HCT116 (cell line): ENCODE measurements at regions not wholly inside any gene's neighbourhood (a gene's known extent, or its start where the extent isn't known, plus 50 kb on each side); places are given as distances from the start of the nearest gene placed in this dataset.

Source experiments
- ATAC-seq: fragments of 200-7000 bp; cut with Tn5 transposase; 2 replicates; pipeline ENCODE4 v1.9.1; 2020; ENCODE audit warnings: mild to moderate bottlenecking, moderate library complexity
- BruUV-seq: library from RNA; stranded (reverse); fragments of 400-500 nt; replicated peaks from 2 replicates; lab custom pipeline; 2021; lab: Mats Ljungman, UMichigan
- CTCF ChIA-PET: fragments of 300-600 bp; sonication (Branson Sonifier 250); formaldehyde crosslinking; loops from one replicate; lab custom pipeline; 2021; ENCODE audit warnings: antibody characterized with exemption; lab: Charles Lee
- POLR2A ChIA-PET: fragments of 300-600, 350-600 bp; sonication (Branson Sonifier 250); formaldehyde crosslinking; loops from one replicate; lab custom pipeline; 2021; ENCODE audit warnings: antibody characterized with exemption; lab: Charles Lee
- RAD21 ChIA-PET, 2 experiments: fragments of 300-600 bp; sonication (Branson Sonifier 250); formaldehyde crosslinking; loops; one replicate each; lab custom pipeline; 2023; ENCODE audit warnings: low total read pairs in 2 of 2; ENCODE audit not compliant: uncharacterized antibody in 2 of 2, unreplicated experiment in 2 of 2, low non-redundant PET in 1 of 2; lab: Charles Lee
- DNase-seq: peaks from one replicate; pipeline ENCODE4 v3.0.0-alpha.2; 2010; ENCODE audit warnings: low read depth, low spot score
- H2AFZ ChIP-seq: fragments of 200-600 bp; shearing (Covaris generic), sonication (generic); 2 replicates; pipeline ENCODE4 v1.6.1; 2017; ENCODE audit warnings: low read depth, mixed run types, mixed read lengths, antibody characterized with exemption, low read length; ENCODE audit not compliant: poor library complexity, severe bottlenecking
- H3K27ac ChIP-seq: 2 replicates; pipeline ENCODE4 v1.5.1; 2012; ENCODE audit warnings: low read depth, low read length
- H3K27me3 ChIP-seq: fragments of 200-600 bp; sonication (generic); 2 replicates; pipeline ENCODE4 v1.6.1; 2016; ENCODE audit warnings: mixed run types, low read length, mixed read lengths; ENCODE audit not compliant: insufficient read depth
- H3K36me3 ChIP-seq, 2 experiments: fragments of 200-500 bp in 1 of 2; fragments of 200-600 bp in 1 of 2; sonication (Bioruptor generic) in 1 of 2; sonication (generic) in 1 of 2; 2 replicates each; pipeline versions ENCODE4 v1.5.1 to v1.6.1; 2014 to 2016; ENCODE audit warnings: low read length in 2 of 2, inconsistent platforms in 1 of 2, mixed read lengths in 1 of 2, mixed run types in 1 of 2; ENCODE audit not compliant: insufficient read depth in 2 of 2, control insufficient read depth in 1 of 2
- H3K4me1 ChIP-seq, 2 experiments: fragments of 200-600 bp in 1 of 2; sonication (generic) in 1 of 2; 2 replicates each; pipeline versions ENCODE4 v1.5.1 to v1.6.1; 2012 to 2017; ENCODE audit warnings: low read length in 2 of 2, inconsistent platforms in 1 of 2, mild to moderate bottlenecking in 1 of 2, mixed read lengths in 1 of 2, mixed run types in 1 of 2, moderate library complexity in 1 of 2; ENCODE audit not compliant: insufficient read depth in 2 of 2, control insufficient read depth in 1 of 2
- H3K4me2 ChIP-seq: fragments of 200-600 bp; sonication (generic); 2 replicates; pipeline ENCODE4 v1.6.1; 2017; ENCODE audit warnings: mixed run types, low read length, mixed read lengths
- H3K4me3 ChIP-seq, 2 experiments: fragments of 200-600 bp in 1 of 2; sonication (generic) in 1 of 2; replicated peaks in 1 of 2; 2 replicates each; pipeline ENCODE4 v1.5.1; 2011 to 2016; ENCODE audit warnings: low read length in 2 of 2, control low read depth in 1 of 2, low read depth in 1 of 2, mild to moderate bottlenecking in 1 of 2, mixed read lengths in 1 of 2, mixed run types in 1 of 2
- H3K79me2 ChIP-seq: fragments of 200-600 bp; sonication (generic); 2 replicates; pipeline ENCODE4 v1.6.1; 2017; ENCODE audit warnings: mild to moderate bottlenecking, mixed run types, low read length, moderate library complexity, mixed read lengths; ENCODE audit not compliant: insufficient read depth
- H3K9ac ChIP-seq: fragments of 200-600 bp; sonication (generic); 2 replicates; pipeline ENCODE4 v1.6.1; 2016; ENCODE audit warnings: low read length, mixed read lengths
- H3K9me2 ChIP-seq: fragments of 200-600 bp; sonication (generic), shearing (Covaris generic); 2 replicates; pipeline ENCODE4 v1.6.1; 2017; ENCODE audit warnings: mixed run types, mild to moderate bottlenecking, moderate library complexity; ENCODE audit not compliant: insufficient read depth
- H3K9me3 ChIP-seq, 2 experiments: fragments of 200-500 bp in 1 of 2; fragments of 200-600 bp in 1 of 2; sonication (Bioruptor generic) in 1 of 2; sonication (generic) in 1 of 2; 2 replicates each; pipeline ENCODE4 v1.6.1; 2014 to 2017; ENCODE audit warnings: low read length in 2 of 2, mixed read lengths in 2 of 2, inconsistent platforms in 1 of 2, low read depth in 1 of 2, mild to moderate bottlenecking in 1 of 2, mixed run types in 1 of 2, moderate library complexity in 1 of 2; ENCODE audit not compliant: control insufficient read depth in 1 of 2, insufficient read depth in 1 of 2
- H4K20me1 ChIP-seq: fragments of 200-600 bp; sonication (generic), shearing (Covaris generic); 2 replicates; pipeline ENCODE4 v1.6.1; 2017; ENCODE audit warnings: mixed run types, mild to moderate bottlenecking, moderate library complexity; ENCODE audit not compliant: insufficient read depth
- CEBPB ChIP-seq: IDR thresholded peaks from 2 replicates; pipeline ENCODE4 v1.6.1; 2012; ENCODE audit warnings: low read depth
- ELF1 ChIP-seq: IDR thresholded peaks from 2 replicates; pipeline ENCODE4 v1.6.1; 2012; ENCODE audit warnings: low read depth, borderline replicate concordance
- EZH2 ChIP-seq: fragments of 200-600 bp; sonication (generic); IDR thresholded peaks from 2 replicates; pipeline ENCODE4 v1.6.1; 2017; ENCODE audit warnings: antibody characterized with exemption, mixed run types
- EZH2phosphoT487 ChIP-seq: fragments of 200-600 bp; IDR thresholded peaks from 2 replicates; pipeline ENCODE4 v1.6.1; 2018; ENCODE audit warnings: antibody characterized with exemption, borderline replicate concordance
- FOSL1 ChIP-seq: IDR thresholded peaks from 2 replicates; pipeline ENCODE4 v1.6.1; 2012; ENCODE audit warnings: low read depth
- JUND ChIP-seq: IDR thresholded peaks from 2 replicates; pipeline ENCODE4 v1.6.1; 2012
- MAX ChIP-seq: IDR thresholded peaks from 2 replicates; pipeline ENCODE4 v1.6.1; 2012
- POLR2AphosphoS5 ChIP-seq: IDR thresholded peaks from 2 replicates; pipeline ENCODE4 v1.6.1; 2011; ENCODE audit warnings: mild to moderate bottlenecking, low read depth, low read length, moderate library complexity
- RAD21 ChIP-seq: IDR thresholded peaks from 2 replicates; pipeline ENCODE4 v1.6.1; 2012; ENCODE audit warnings: low read depth, mild to moderate bottlenecking
- SRF ChIP-seq: IDR thresholded peaks from 2 replicates; pipeline ENCODE4 v1.6.1; 2012; ENCODE audit warnings: low read depth
- TCF7L2 ChIP-seq: IDR thresholded peaks from 2 replicates; pipeline ENCODE4 v1.7.0; 2011; ENCODE audit warnings: borderline replicate concordance, inconsistent platforms; ENCODE audit not compliant: insufficient read depth, insufficient read length; ENCODE audit errors: extremely low read depth
- YY1 ChIP-seq: IDR thresholded peaks from 2 replicates; pipeline ENCODE4 v1.6.1; 2011; ENCODE audit warnings: low read length, low read depth, moderate library complexity, mild to moderate bottlenecking; ENCODE audit not compliant: insufficient replicate concordance; ENCODE audit errors: extremely low read depth
- ZFX ChIP-seq: fragments of 450-650 bp; IDR thresholded peaks from 2 replicates; pipeline ENCODE4 v1.6.1; 2017
- intact Hi-C: fragments of 100-400 bp; cut with micrococcal nuclease; formaldehyde crosslinking; loops from 2 replicates; pipeline ENCODE4 v1.10.0; 2022
- TF ChIP-seq, protein P1 (sequence below), 3 experiments: fragments of 200-600 bp in 1 of 3; sonication (generic) in 1 of 3; IDR thresholded peaks in 2 of 3; conservative IDR thresholded peaks in 1 of 3; 2 replicates each; pipeline ENCODE4 v1.5.1; 2012 to 2017; ENCODE audit warnings: low read depth in 2 of 3, low read length in 2 of 3, antibody characterized with exemption in 1 of 3, borderline replicate concordance in 1 of 3, control low read depth in 1 of 3, mild to moderate bottlenecking in 1 of 3, mixed read lengths in 1 of 3, mixed run types in 1 of 3, moderate library complexity in 1 of 3; ENCODE audit not compliant: insufficient read depth in 1 of 3
- TF ChIP-seq, protein P2 (sequence below): IDR thresholded peaks from 2 replicates; pipeline ENCODE4 v1.6.1; 2012; ENCODE audit warnings: low read depth
- TF ChIP-seq, protein P3 (sequence below): IDR thresholded peaks from 2 replicates; pipeline ENCODE4 v1.6.1; 2012

DNA sequence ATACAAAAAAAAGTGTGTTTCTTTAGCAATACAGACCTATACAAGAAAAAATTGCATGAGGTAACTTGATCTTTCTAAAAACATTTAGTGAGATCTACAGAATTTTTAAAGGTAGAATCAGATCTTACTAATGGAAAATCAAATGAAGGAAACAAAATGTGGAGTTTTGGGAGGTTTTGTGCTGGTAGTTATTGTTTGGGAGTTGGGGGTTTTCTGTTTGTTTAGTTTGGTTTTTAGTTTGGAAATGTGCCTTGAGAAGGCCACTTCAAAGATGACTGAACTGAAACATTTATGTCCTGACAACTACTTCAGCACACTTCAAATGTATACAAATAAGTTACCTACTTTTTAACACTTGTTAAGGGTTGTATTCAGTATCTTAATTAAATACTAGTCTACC, 280.1 kb downstream of the NR2F1-AS1 start:
- H2AFZ ChIP-seq = peak overlapping the region; percentile 36
- no peaks in the 10 kb centered on the region for H3K9me2 ChIP-seq
- no peaks in the 10 kb centered on the region for H4K20me1 ChIP-seq
- no peaks in the 10 kb centered on the region for H3K36me3 ChIP-seq
- H3K79me2 ChIP-seq = no peaks in the 10 kb centered on the region
- POLR2A ChIA-PET = no interaction called here
- H3K9me3 ChIP-seq = no peaks in the 10 kb centered on the region
- no TSS peak for BruUV-seq
- H3K27ac ChIP-seq = peak overlapping the region; percentile 70; the same call in 1 of the 2 replicates
- DNase-seq (no peak), ATAC-seq (no peak)
- no peak overlapping the region for H3K4me2 ChIP-seq
- intact Hi-C loops = loop anchor here (5.0 kb wide), 1 partner anchor 51 kb away; no protein-coding TSS in a partner anchor
- CTCF ChIA-PET = no interaction called here
- H3K4me1 ChIP-seq = peaks cover 0 to 26% of the 10 kb centered on the region in 2 experiments; a peak in 1 of 4 replicates
- no peaks in the 10 kb centered on the region for H3K27me3 ChIP-seq
- no peak overlapping the region for H3K4me3 ChIP-seq
- no peak overlapping the region for H3K9ac ChIP-seq
- RAD21 ChIA-PET = no interaction called here
- TF ChIP-seq TCF7L2 = no peak
- no peak for TF ChIP-seq MAX
- TF ChIP-seq, protein P1, sequence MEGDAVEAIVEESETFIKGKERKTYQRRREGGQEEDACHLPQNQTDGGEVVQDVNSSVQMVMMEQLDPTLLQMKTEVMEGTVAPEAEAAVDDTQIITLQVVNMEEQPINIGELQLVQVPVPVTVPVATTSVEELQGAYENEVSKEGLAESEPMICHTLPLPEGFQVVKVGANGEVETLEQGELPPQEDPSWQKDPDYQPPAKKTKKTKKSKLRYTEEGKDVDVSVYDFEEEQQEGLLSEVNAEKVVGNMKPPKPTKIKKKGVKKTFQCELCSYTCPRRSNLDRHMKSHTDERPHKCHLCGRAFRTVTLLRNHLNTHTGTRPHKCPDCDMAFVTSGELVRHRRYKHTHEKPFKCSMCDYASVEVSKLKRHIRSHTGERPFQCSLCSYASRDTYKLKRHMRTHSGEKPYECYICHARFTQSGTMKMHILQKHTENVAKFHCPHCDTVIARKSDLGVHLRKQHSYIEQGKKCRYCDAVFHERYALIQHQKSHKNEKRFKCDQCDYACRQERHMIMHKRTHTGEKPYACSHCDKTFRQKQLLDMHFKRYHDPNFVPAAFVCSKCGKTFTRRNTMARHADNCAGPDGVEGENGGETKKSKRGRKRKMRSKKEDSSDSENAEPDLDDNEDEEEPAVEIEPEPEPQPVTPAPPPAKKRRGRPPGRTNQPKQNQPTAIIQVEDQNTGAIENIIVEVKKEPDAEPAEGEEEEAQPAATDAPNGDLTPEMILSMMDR (IDR thresholded peaks at IDR 0.05 in 2 of 3, conservative IDR thresholded peaks at IDR 0.05 in 1 of 3; ENCODE audit: borderline replicate concordance in 1 of 3, insufficient read depth in 1 of 3, low read depth in 2 of 3, low read length in 2 of 3) = no peak
- TF ChIP-seq, protein P2, sequence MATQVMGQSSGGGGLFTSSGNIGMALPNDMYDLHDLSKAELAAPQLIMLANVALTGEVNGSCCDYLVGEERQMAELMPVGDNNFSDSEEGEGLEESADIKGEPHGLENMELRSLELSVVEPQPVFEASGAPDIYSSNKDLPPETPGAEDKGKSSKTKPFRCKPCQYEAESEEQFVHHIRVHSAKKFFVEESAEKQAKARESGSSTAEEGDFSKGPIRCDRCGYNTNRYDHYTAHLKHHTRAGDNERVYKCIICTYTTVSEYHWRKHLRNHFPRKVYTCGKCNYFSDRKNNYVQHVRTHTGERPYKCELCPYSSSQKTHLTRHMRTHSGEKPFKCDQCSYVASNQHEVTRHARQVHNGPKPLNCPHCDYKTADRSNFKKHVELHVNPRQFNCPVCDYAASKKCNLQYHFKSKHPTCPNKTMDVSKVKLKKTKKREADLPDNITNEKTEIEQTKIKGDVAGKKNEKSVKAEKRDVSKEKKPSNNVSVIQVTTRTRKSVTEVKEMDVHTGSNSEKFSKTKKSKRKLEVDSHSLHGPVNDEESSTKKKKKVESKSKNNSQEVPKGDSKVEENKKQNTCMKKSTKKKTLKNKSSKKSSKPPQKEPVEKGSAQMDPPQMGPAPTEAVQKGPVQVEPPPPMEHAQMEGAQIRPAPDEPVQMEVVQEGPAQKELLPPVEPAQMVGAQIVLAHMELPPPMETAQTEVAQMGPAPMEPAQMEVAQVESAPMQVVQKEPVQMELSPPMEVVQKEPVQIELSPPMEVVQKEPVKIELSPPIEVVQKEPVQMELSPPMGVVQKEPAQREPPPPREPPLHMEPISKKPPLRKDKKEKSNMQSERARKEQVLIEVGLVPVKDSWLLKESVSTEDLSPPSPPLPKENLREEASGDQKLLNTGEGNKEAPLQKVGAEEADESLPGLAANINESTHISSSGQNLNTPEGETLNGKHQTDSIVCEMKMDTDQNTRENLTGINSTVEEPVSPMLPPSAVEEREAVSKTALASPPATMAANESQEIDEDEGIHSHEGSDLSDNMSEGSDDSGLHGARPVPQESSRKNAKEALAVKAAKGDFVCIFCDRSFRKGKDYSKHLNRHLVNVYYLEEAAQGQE = no peak
- no peak for TF ChIP-seq EZH2
- no peak for TF ChIP-seq JUND
- TF ChIP-seq POLR2AphosphoS5 = no peak
- no peak for TF ChIP-seq RAD21
- TF ChIP-seq EZH2phosphoT487 = no peak
- no peak for TF ChIP-seq SRF
- TF ChIP-seq YY1 = no peak
- TF ChIP-seq FOSL1 = no peak
- no peak for TF ChIP-seq ZFX
- TF ChIP-seq, protein P3, sequence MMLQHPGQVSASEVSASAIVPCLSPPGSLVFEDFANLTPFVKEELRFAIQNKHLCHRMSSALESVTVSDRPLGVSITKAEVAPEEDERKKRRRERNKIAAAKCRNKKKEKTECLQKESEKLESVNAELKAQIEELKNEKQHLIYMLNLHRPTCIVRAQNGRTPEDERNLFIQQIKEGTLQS = no peak
- TF ChIP-seq CEBPB = no peak
- TF ChIP-seq ELF1 = no peak
- TF ChIP-seq, all 23 proteins: peak for 0
